Keratinocyte (primary cell): ENCODE measurements at regions not wholly inside any gene's neighbourhood (a gene's known extent, or its start where the extent isn't known, plus 50 kb on each side); places are given as distances from the start of the nearest gene placed in this dataset.

Experiments
- DNase-seq: peaks from one replicate; pipeline ENCODE4 v3.0.0-alpha.2; 2011; ENCODE audit warnings: low read depth, missing footprints, low spot score
- FAIRE-seq: peaks from 2 replicates; lab custom pipeline; 2011; peaks lifted over from hg19 to GRCh38; lab: Jason Lieb, UNC
- H2AFZ ChIP-seq: 2 replicates; pipeline ENCODE4 v1.6.0; 2012; ENCODE audit warnings: low read length, control low read depth, inconsistent platforms; ENCODE audit not compliant: control insufficient read depth
- H3K27ac ChIP-seq: 2 replicates; pipeline ENCODE4 v1.5.1; 2011; ENCODE audit warnings: low read length; ENCODE audit not compliant: control insufficient read depth, insufficient read depth
- H3K27me3 ChIP-seq: 3 replicates; pipeline ENCODE4 v1.6.0; 2011; ENCODE audit warnings: low read length; ENCODE audit not compliant: control insufficient read depth, insufficient read depth; ENCODE audit errors: extremely low read depth
- H3K36me3 ChIP-seq, 2 experiments: 2 replicates in 1 of 2; 3 replicates in 1 of 2; pipeline ENCODE4 v1.5.1; 2011; ENCODE audit warnings: low read length in 2 of 2, mild to moderate bottlenecking in 1 of 2; ENCODE audit not compliant: control insufficient read depth in 2 of 2, insufficient read depth in 2 of 2; ENCODE audit errors: extremely low read depth in 1 of 2
- H3K4me1 ChIP-seq: 3 replicates; pipeline ENCODE4 v1.5.1; 2011; ENCODE audit warnings: low read length; ENCODE audit not compliant: control insufficient read depth, insufficient read depth; ENCODE audit errors: extremely low read depth
- H3K4me2 ChIP-seq: 3 replicates; pipeline ENCODE4 v1.6.0; 2011; ENCODE audit warnings: low read depth, low read length; ENCODE audit not compliant: control insufficient read depth, insufficient read depth; ENCODE audit errors: extremely low read depth
- H3K4me3 ChIP-seq, 3 experiments: fragments of 200-600 bp in 1 of 3; sonication (generic) in 1 of 3; 2 replicates in 2 of 3; 3 replicates in 1 of 3; pipeline ENCODE4 v1.5.1; 2011 to 2016; ENCODE audit warnings: low read length in 3 of 3, mild to moderate bottlenecking in 3 of 3, control low read depth in 2 of 3, inconsistent platforms in 1 of 3, low read depth in 1 of 3, mixed read lengths in 1 of 3, mixed run types in 1 of 3, moderate library complexity in 1 of 3; ENCODE audit not compliant: control insufficient read depth in 2 of 3, insufficient read depth in 2 of 3; ENCODE audit errors: extremely low read depth in 1 of 3
- H3K79me2 ChIP-seq: 2 replicates; pipeline ENCODE4 v1.6.0; 2012; ENCODE audit warnings: low read length; ENCODE audit not compliant: control insufficient read depth, insufficient read depth
- H3K9ac ChIP-seq: 3 replicates; pipeline ENCODE4 v1.6.0; 2011; ENCODE audit warnings: low read length; ENCODE audit not compliant: control insufficient read depth, insufficient read depth; ENCODE audit errors: extremely low read depth
- H3K9me1 ChIP-seq: 3 replicates; pipeline ENCODE4 v1.6.0; 2011; ENCODE audit warnings: low read length; ENCODE audit not compliant: control insufficient read depth, insufficient read depth; ENCODE audit errors: extremely low read depth
- H3K9me3 ChIP-seq: 2 replicates; pipeline ENCODE4 v1.5.1; 2012; ENCODE audit warnings: low read depth, low read length; ENCODE audit not compliant: control insufficient read depth
- H4K20me1 ChIP-seq: 3 replicates; pipeline ENCODE4 v1.6.0; 2011; ENCODE audit warnings: low read length; ENCODE audit not compliant: control insufficient read depth, insufficient read depth; ENCODE audit errors: extremely low read depth
- CTCF ChIP-seq, 3 experiments: IDR thresholded peaks in 1 of 3; conservative IDR thresholded peaks in 1 of 3; optimal IDR thresholded peaks in 1 of 3; 2 replicates in 2 of 3; 3 replicates in 1 of 3; pipeline versions ENCODE3 to v1.5.1; 2011; ENCODE audit warnings: low read length in 3 of 3, mild to moderate bottlenecking in 3 of 3, moderate library complexity in 2 of 3, control low read depth in 1 of 3, inconsistent platforms in 1 of 3; ENCODE audit not compliant: insufficient read depth in 2 of 3; ENCODE audit errors: extremely low read depth in 1 of 3
- EZH2 ChIP-seq: IDR thresholded peaks from one replicate; pipeline ENCODE4 v1.6.1; 2012; ENCODE audit warnings: inconsistent platforms, mild to moderate bottlenecking, low read length, moderate library complexity
- dilution Hi-C: fragments of 300-500 bp; cut with MboI; formaldehyde crosslinking; loops from one replicate; pipeline ENCODE4 v1.7.0; 2020; ENCODE audit warnings: low sequenced_read_pairs; ENCODE audit not compliant: extremely low pct_ligation_motif_present

- Histone ChIP-seq H3K27me3 (no peaks in the 10 kb centered on the region), H4K20me1 (no peaks in the 10 kb centered on the region), H3K27ac (no peak overlapping the region), H3K9ac (no peak overlapping the region), H3K79me2 (no peaks in the 10 kb centered on the region), H3K4me1 (no peaks in the 10 kb centered on the region), H2AFZ (no peak overlapping the region), H3K9me1 (no peaks in the 10 kb centered on the region), H3K4me2 (no peak overlapping the region), H3K4me3 (no peak overlapping the region), H3K36me3 (no peaks in the 10 kb centered on the region), H3K9me3 (no peaks in the 10 kb centered on the region)
- FAIRE-seq (no peak), DNase-seq (no peak)
- dilution Hi-C loops, result no loop called here
- TF ChIP-seq CTCF (optimal IDR thresholded peaks at IDR 0.05 in 1 of 3, IDR thresholded peaks at IDR 0.05 in 1 of 3, conservative IDR thresholded peaks at IDR 0.05 in 1 of 3; ENCODE audit: extremely low read depth in 1 of 3, insufficient read depth in 2 of 3, low read length in 3 of 3), result no peak
These were observed 308.2 kb downstream of the ANXA1 start for GRCh38 chr9:73459817-73460216.

- no peaks in the 10 kb centered on the region for H3K79me2 ChIP-seq
- H2AFZ ChIP-seq, result no peak overlapping the region
- no peak overlapping the region for H3K4me2 ChIP-seq
- H3K27me3 ChIP-seq, result no peaks in the 10 kb centered on the region
- H3K9me1 ChIP-seq, result no peaks in the 10 kb centered on the region
- H3K4me1 ChIP-seq, result no peaks in the 10 kb centered on the region
- H4K20me1 ChIP-seq, result no peaks in the 10 kb centered on the region
- H3K9me3 ChIP-seq, result no peaks in the 10 kb centered on the region
- TF ChIP-seq EZH2, result no peak
- no peak for TF ChIP-seq CTCF (optimal IDR thresholded peaks at IDR 0.05 in 1 of 3, IDR thresholded peaks at IDR 0.05 in 1 of 3, conservative IDR thresholded peaks at IDR 0.05 in 1 of 3; ENCODE audit: extremely low read depth in 1 of 3, insufficient read depth in 2 of 3, low read length in 3 of 3)
- H3K27ac ChIP-seq, result no peak overlapping the region
- H3K36me3 ChIP-seq, result no peaks in the 10 kb centered on the region
- H3K9ac ChIP-seq, result no peak overlapping the region
- H3K4me3 ChIP-seq, result no peak overlapping the region
- no peak for DNase-seq
- dilution Hi-C loops, result no loop called here
- no peak for FAIRE-seq
These were observed 317.1 kb downstream of the ANXA1 start for GRCh38 chr9:73468716-73469115.
